8988T (cell line): ENCODE measurements at regions not wholly inside any gene's neighbourhood (a gene's known extent, or its start where the extent isn't known, plus 50 kb on each side); places are given as distances from the start of the nearest gene placed in this dataset.
"Not testable (repeated sequence)": the region's sequence is repeated elsewhere in the genome, so short reads cannot be mapped to it uniquely, and the experiment has no call there.

Source experiments
- DNase-seq: peaks from one replicate; pipeline ENCODE4 v3.0.0; 2011

- no peak for DNase-seq
Measured at GRCh38 chr1:94672001-94672400, 130.4 kb upstream of the F3 start.

- DNase-seq, result no peak
Measured at GRCh38 chr1:94670273-94670672, 128.7 kb upstream of the F3 start.

- DNase-seq, result no peak
Measured at GRCh38 chr1:94669198-94669597, 127.6 kb upstream of the F3 start.

- no peak for DNase-seq
Measured at GRCh38 chr1:94668528-94668927, 127.0 kb upstream of the F3 start.

GRCh38 chr1:94667818-94668217, 126.3 kb upstream of the F3 start:
- no peak for DNase-seq

GRCh38 chr1:94666797-94667196, 125.2 kb upstream of the F3 start:
- no peak for DNase-seq

GRCh38 chr1:94661431-94661932, 119.9 kb upstream of the F3 start:
- DNase-seq, result no peak

GRCh38 chr1:94660994-94661393, 119.4 kb upstream of the F3 start:
- DNase-seq, result no peak

GRCh38 chr1:94660258-94660657, 118.7 kb upstream of the F3 start:
- DNase-seq, result no peak

GRCh38 chr1:94659202-94659601, 117.6 kb upstream of the F3 start:
- not testable (repeated sequence) for DNase-seq

GRCh38 chr1:94658221-94658620, 116.7 kb upstream of the F3 start:
- DNase-seq, result no peak

GRCh38 chr1:94657776-94658175, 116.2 kb upstream of the F3 start:
- DNase-seq, result not testable (repeated sequence)

GRCh38 chr1:94656967-94657366, 115.4 kb upstream of the F3 start:
- no peak for DNase-seq

GRCh38 chr1:94654919-94655318, 113.4 kb upstream of the F3 start:
- DNase-seq, result no peak

GRCh38 chr1:94654459-94654858, 112.9 kb upstream of the F3 start:
- no peak for DNase-seq

- no peak for DNase-seq
Measured at GRCh38 chr1:94654031-94654430, 112.5 kb upstream of the F3 start.

- DNase-seq, result no peak
Measured at GRCh38 chr1:94653454-94653853, 111.9 kb upstream of the F3 start.

- DNase-seq, result no peak
Measured at GRCh38 chr1:94651076-94651475, 109.5 kb upstream of the F3 start.

GRCh38 chr1:94650301-94650700, 108.7 kb upstream of the F3 start:
- DNase-seq, result no peak

- DNase-seq, result no peak
Measured at GRCh38 chr1:94648225-94649007, 106.9 kb upstream of the F3 start.

- no peak for DNase-seq
Measured at GRCh38 chr1:94646786-94647555, 105.4 kb upstream of the F3 start.

GRCh38 chr1:94646141-94646643, 104.6 kb upstream of the F3 start:
- no peak for DNase-seq

- no peak for DNase-seq
Measured at GRCh38 chr1:94644352-94644751, 102.8 kb upstream of the F3 start.

GRCh38 chr1:94643819-94644218, 102.3 kb upstream of the F3 start:
- DNase-seq, result no peak
